ENCODE measurements at regions not wholly inside any gene's neighbourhood (a gene's known extent, or its start where the extent isn't known, plus 50 kb on each side); places are given as distances from the start of the nearest gene placed in this dataset.

- Histone ChIP-seq H3K27me3 (replicated peaks; ENCODE audit: control insufficient read depth, insufficient read depth, low read length) (no peaks in the 10 kb centered on the region), H3K9me3 (no peaks in the 10 kb centered on the region), H3K4me1 (peaks cover 17% of the 10 kb centered on the region), H3K4me3 (ENCODE audit: low read depth, low read length) (no peak overlapping the region), H3K36me3 (ENCODE audit: control insufficient read depth, insufficient read depth, low read length) (no peaks in the 10 kb centered on the region)
- Mint-ChIP-seq H3K27ac (ENCODE audit: unreplicated experiment) (peak overlapping the region; percentile 3), H3K36me3 (ENCODE audit: insufficient read depth, unreplicated experiment) (no peaks in the 10 kb centered on the region), H3K27me3 (ENCODE audit: insufficient read depth, unreplicated experiment) (no peaks in the 10 kb centered on the region), H3K4me3 (ENCODE audit: unreplicated experiment) (peak overlapping the region; percentile 9), H3K9me3 (ENCODE audit: unreplicated experiment) (peaks cover 16% of the 10 kb centered on the region), H3K4me1 (ENCODE audit: low read depth, unreplicated experiment) (peaks cover 19% of the 10 kb centered on the region)
- no peak for TF ChIP-seq CTCF (IDR thresholded peaks at IDR 0.05; ENCODE audit: insufficient read depth in 1 of 2, low read depth in 1 of 2, low read length in 1 of 2, severe bottlenecking in 1 of 2, unreplicated experiment in 1 of 2)
- POLR2A ChIA-PET: no interaction called here
- CTCF ChIA-PET: no interaction called here
- DNase-seq: no peak
- no TSS peak for BruUV-seq (replicated peaks)
- intact Hi-C loops (cut with micrococcal nuclease; ENCODE audit: unreplicated experiment): loop anchor here (1.0 to 10.0 kb wide), 3 partner anchors 17 to 422 kb away; no protein-coding TSS in a partner anchor
Observed at GRCh38 chr11:90822996-90823395, 600.1 kb upstream of the CHORDC1 start.

GRCh38 chr11:90818196-90818745 is 595.4 kb upstream of the CHORDC1 start:
- Histone ChIP-seq H3K36me3 (ENCODE audit: control insufficient read depth, insufficient read depth, low read length) (no peaks in the 10 kb centered on the region), H3K9me3 (no peaks in the 10 kb centered on the region), H3K27me3 (replicated peaks; ENCODE audit: control insufficient read depth, insufficient read depth, low read length) (no peaks in the 10 kb centered on the region), H3K4me1 (peaks cover 9% of the 10 kb centered on the region), H3K4me3 (ENCODE audit: low read depth, low read length) (no peak overlapping the region)
- H3K4me3 Mint-ChIP-seq (ENCODE audit: unreplicated experiment): no peak overlapping the region
- no peaks in the 10 kb centered on the region for H3K36me3 Mint-ChIP-seq (ENCODE audit: insufficient read depth, unreplicated experiment)
- H3K4me1 Mint-ChIP-seq (ENCODE audit: low read depth, unreplicated experiment): peaks cover 14% of the 10 kb centered on the region
- TF ChIP-seq CTCF (IDR thresholded peaks at IDR 0.05; ENCODE audit: insufficient read depth in 1 of 2, low read depth in 1 of 2, low read length in 1 of 2, severe bottlenecking in 1 of 2, unreplicated experiment in 1 of 2): no peak
- POLR2A ChIA-PET: no interaction called here
- BruUV-seq (replicated peaks): no TSS peak
- peaks cover 16% of the 10 kb centered on the region for H3K9me3 Mint-ChIP-seq (ENCODE audit: unreplicated experiment)
- no peak for DNase-seq
- intact Hi-C loops (cut with micrococcal nuclease; ENCODE audit: unreplicated experiment): no loop called here
- CTCF ChIA-PET: no interaction called here
- H3K27ac Mint-ChIP-seq (ENCODE audit: unreplicated experiment): no peak overlapping the region
- H3K27me3 Mint-ChIP-seq (ENCODE audit: insufficient read depth, unreplicated experiment): no peaks in the 10 kb centered on the region

GRCh38 chr11:90809581-90809980 is 586.7 kb upstream of the CHORDC1 start:
- Mint-ChIP-seq H3K9me3 (ENCODE audit: unreplicated experiment) (peaks cover 21% of the 10 kb centered on the region), H3K27me3 (ENCODE audit: insufficient read depth, unreplicated experiment) (no peaks in the 10 kb centered on the region), H3K27ac (ENCODE audit: unreplicated experiment) (no peak overlapping the region), H3K4me3 (ENCODE audit: unreplicated experiment) (no peak overlapping the region), H3K36me3 (ENCODE audit: insufficient read depth, unreplicated experiment) (no peaks in the 10 kb centered on the region), H3K4me1 (ENCODE audit: low read depth, unreplicated experiment) (peaks cover 8% of the 10 kb centered on the region)
- H3K4me3 ChIP-seq (ENCODE audit: low read depth, low read length): no peak overlapping the region
- ChIA-PET CTCF (no interaction called here), POLR2A (no interaction called here)
- H3K27me3 ChIP-seq (replicated peaks; ENCODE audit: control insufficient read depth, insufficient read depth, low read length): no peaks in the 10 kb centered on the region
- no peaks in the 10 kb centered on the region for H3K36me3 ChIP-seq (ENCODE audit: control insufficient read depth, insufficient read depth, low read length)
- no peaks in the 10 kb centered on the region for H3K9me3 ChIP-seq
- no peak for DNase-seq
- intact Hi-C loops (cut with micrococcal nuclease; ENCODE audit: unreplicated experiment): no loop called here
- peaks cover 11% of the 10 kb centered on the region; the same call in 1 of the 2 replicates for H3K4me1 ChIP-seq
- TF ChIP-seq CTCF (IDR thresholded peaks at IDR 0.05; ENCODE audit: insufficient read depth in 1 of 2, low read depth in 1 of 2, low read length in 1 of 2, severe bottlenecking in 1 of 2, unreplicated experiment in 1 of 2): no peak
- BruUV-seq (replicated peaks): no TSS peak

All from Caco-2 (cell line).